A673 (cell line): ENCODE measurements at regions not wholly inside any gene's neighbourhood (a gene's known extent, or its start where the extent isn't known, plus 50 kb on each side); places are given as distances from the start of the nearest gene placed in this dataset.

Experiments
- BruUV-seq: library from RNA; stranded (reverse); fragments of 400-500 nt; replicated peaks from 2 replicates; lab custom pipeline; 2021; lab: Mats Ljungman, UMichigan
- CTCF ChIA-PET: fragments of 300-600 bp; sonication (Branson Sonifier 250); formaldehyde crosslinking; loops from one replicate; lab custom pipeline; 2022; ENCODE audit warnings: antibody characterized with exemption; lab: Charles Lee
- POLR2A ChIA-PET: fragments of 300-600 bp; sonication (Branson Sonifier 250); formaldehyde crosslinking; loops from one replicate; lab custom pipeline; 2022; ENCODE audit warnings: antibody characterized with exemption; ENCODE audit not compliant: low non-redundant PET; lab: Charles Lee
- DNase-seq: peaks from one replicate; pipeline ENCODE4 v3.0.0-alpha.2; 2015; ENCODE audit warnings: low spot score
- H3K27ac ChIP-seq: fragments of 200-600 bp; sonication (generic); 2 replicates; pipeline ENCODE4 v1.5.1; 2016; ENCODE audit warnings: mixed run types, low read depth, mild to moderate bottlenecking, mixed read lengths, antibody characterized with exemption, low read length; ENCODE audit not compliant: poor library complexity, severe bottlenecking
- H3K27me3 ChIP-seq: fragments of 200-600 bp; sonication (generic); replicated peaks from 2 replicates; pipeline ENCODE4 v1.6.1; 2017; ENCODE audit warnings: mixed run types, low read depth, mild to moderate bottlenecking, mixed read lengths, antibody characterized with exemption, low read length; ENCODE audit not compliant: insufficient read depth, poor library complexity
- H3K36me3 ChIP-seq: fragments of 200-600 bp; sonication (generic); 2 replicates; pipeline ENCODE4 v1.6.1; 2016; ENCODE audit warnings: mixed run types, mild to moderate bottlenecking, mixed read lengths, antibody characterized with exemption, low read length; ENCODE audit not compliant: insufficient read depth, poor library complexity, severe bottlenecking
- H3K4me1 ChIP-seq: fragments of 200-600 bp; sonication (generic); 2 replicates; pipeline ENCODE4 v1.6.1; 2017; ENCODE audit warnings: mixed run types, mild to moderate bottlenecking, mixed read lengths, antibody characterized with exemption, low read length; ENCODE audit not compliant: insufficient read depth, poor library complexity, severe bottlenecking
- H3K4me3 ChIP-seq: fragments of 200-600 bp; sonication (generic); 2 replicates; pipeline ENCODE4 v1.5.1; 2016; ENCODE audit warnings: low read depth, mixed run types, mild to moderate bottlenecking, mixed read lengths, low read length; ENCODE audit not compliant: poor library complexity, severe bottlenecking
- H3K9me3 ChIP-seq: fragments of 200-600 bp; sonication (generic); 2 replicates; pipeline ENCODE4 v1.6.1; 2016; ENCODE audit warnings: mixed run types, low read depth, mild to moderate bottlenecking, mixed read lengths, antibody characterized with exemption, low read length; ENCODE audit not compliant: poor library complexity, severe bottlenecking
- CTCF ChIP-seq: fragments of 300-800, 200-600 bp; sonication (generic); conservative IDR thresholded peaks from 2 replicates; pipeline ENCODE4 v1.5.1; 2017; ENCODE audit warnings: low read depth, mild to moderate bottlenecking, antibody characterized with exemption, low read length, moderate library complexity, mixed read lengths
- EZH2 ChIP-seq: fragments of 200-600 bp; sonication (generic); IDR thresholded peaks from 2 replicates; pipeline ENCODE4 v1.6.1; 2017; ENCODE audit warnings: borderline replicate concordance, low read depth, mild to moderate bottlenecking, mixed read lengths, antibody characterized with exemption, low read length; ENCODE audit not compliant: poor library complexity, severe bottlenecking
- intact Hi-C: fragments of 100-400 bp; cut with micrococcal nuclease; formaldehyde crosslinking; loops from one replicate; pipeline ENCODE4 v1.10.0; 2022; ENCODE audit not compliant: unreplicated experiment

GRCh38 chr4:14065406-14065805, 437.9 kb upstream of the BOD1L1 start:
- Histone ChIP-seq H3K27ac (no peak overlapping the region), H3K4me3 (no peak overlapping the region), H3K4me1 (peaks cover 25% of the 10 kb centered on the region), H3K36me3 (no peaks in the 10 kb centered on the region), H3K9me3 (no peaks in the 10 kb centered on the region), H3K27me3 (no peaks in the 10 kb centered on the region)
- peak; percentile 10 for DNase-seq
- TF ChIP-seq CTCF (no peak), EZH2 (no peak)
- intact Hi-C loops, result no loop called here
- no TSS peak for BruUV-seq
- ChIA-PET POLR2A (no interaction called here), CTCF (no interaction called here)

- no peak for TF ChIP-seq CTCF
- no peak for TF ChIP-seq EZH2
- ChIA-PET CTCF (no interaction called here), POLR2A (no interaction called here)
- H3K36me3 ChIP-seq, result no peaks in the 10 kb centered on the region
- peaks cover 25% of the 10 kb centered on the region for H3K4me1 ChIP-seq
- no peaks in the 10 kb centered on the region for H3K27me3 ChIP-seq
- DNase-seq, result no peak
- H3K9me3 ChIP-seq, result peaks cover 7% of the 10 kb centered on the region
- no peak overlapping the region for H3K4me3 ChIP-seq
- no TSS peak for BruUV-seq
- H3K27ac ChIP-seq, result no peak overlapping the region
- intact Hi-C loops, result no loop called here
These were observed 439.5 kb upstream of the BOD1L1 start for GRCh38 chr4:14066979-14067378.

GRCh38 chr4:14069886-14070285, 442.4 kb upstream of the BOD1L1 start:
- no TSS peak for BruUV-seq
- Histone ChIP-seq H3K27me3 (no peaks in the 10 kb centered on the region), H3K9me3 (peaks cover 19% of the 10 kb centered on the region), H3K4me1 (peaks cover 21% of the 10 kb centered on the region), H3K36me3 (no peaks in the 10 kb centered on the region), H3K4me3 (no peak overlapping the region), H3K27ac (no peak overlapping the region)
- POLR2A ChIA-PET, result no interaction called here
- intact Hi-C loops, result no loop called here
- no peak for DNase-seq
- CTCF ChIA-PET, result no interaction called here
- TF ChIP-seq CTCF (no peak), EZH2 (no peak)
